ENCODE measurements at regions not wholly inside any gene's neighbourhood (a gene's known extent, or its start where the extent isn't known, plus 50 kb on each side); places are given as distances from the start of the nearest gene placed in this dataset.

- DNase-seq (ENCODE audit: low read depth in 1 of 2, low spot score in 1 of 2): no peak
Observed at GRCh38 chr2:8211384-8211783, 470.5 kb upstream of the ID2 start.

GRCh38 chr2:8212239-8212638, 469.6 kb upstream of the ID2 start:
- no peak for DNase-seq (ENCODE audit: low read depth in 1 of 2, low spot score in 1 of 2)

- no peak for DNase-seq (ENCODE audit: low read depth in 1 of 2, low spot score in 1 of 2)
Observed at GRCh38 chr2:8214036-8214615, 467.7 kb upstream of the ID2 start.

GRCh38 chr2:8215159-8215863, 466.5 kb upstream of the ID2 start:
- no peak for DNase-seq (ENCODE audit: low read depth in 1 of 2, low spot score in 1 of 2)

GRCh38 chr2:8215982-8216381, 465.9 kb upstream of the ID2 start:
- DNase-seq (ENCODE audit: low read depth in 1 of 2, low spot score in 1 of 2): no peak

GRCh38 chr2:8216397-8216796, 465.5 kb upstream of the ID2 start:
- no peak for DNase-seq (ENCODE audit: low read depth in 1 of 2, low spot score in 1 of 2)

- no peak for DNase-seq (ENCODE audit: low read depth in 1 of 2, low spot score in 1 of 2)
Observed at GRCh38 chr2:8217468-8218030, 464.3 kb upstream of the ID2 start.

GRCh38 chr2:8219096-8219495, 462.8 kb upstream of the ID2 start:
- no peak for DNase-seq (ENCODE audit: low read depth in 1 of 2, low spot score in 1 of 2)

GRCh38 chr2:8219631-8220355, 462.1 kb upstream of the ID2 start:
- DNase-seq (ENCODE audit: low read depth in 1 of 2, low spot score in 1 of 2): no peak

GRCh38 chr2:8222979-8223694, 458.7 kb upstream of the ID2 start:
- no peak for DNase-seq (ENCODE audit: low read depth in 1 of 2, low spot score in 1 of 2)

- DNase-seq (ENCODE audit: low read depth in 1 of 2, low spot score in 1 of 2): no peak
Observed at GRCh38 chr2:8223695-8224346, 458.0 kb upstream of the ID2 start.

GRCh38 chr2:8224347-8225190, 457.3 kb upstream of the ID2 start:
- no peak for DNase-seq (ENCODE audit: low read depth in 1 of 2, low spot score in 1 of 2)

- no peak for DNase-seq (ENCODE audit: low read depth in 1 of 2, low spot score in 1 of 2)
Observed at GRCh38 chr2:8225266-8225665, 456.6 kb upstream of the ID2 start.

- DNase-seq (ENCODE audit: low read depth in 1 of 2, low spot score in 1 of 2): no peak
Observed at GRCh38 chr2:8225798-8226197, 456.1 kb upstream of the ID2 start.

GRCh38 chr2:8229546-8229986, 452.3 kb upstream of the ID2 start:
- peak in 1 of 2 donors; percentile 22 for DNase-seq (ENCODE audit: low read depth in 1 of 2, low spot score in 1 of 2)

GRCh38 chr2:8230466-8230865, 451.4 kb upstream of the ID2 start:
- no peak for DNase-seq (ENCODE audit: low read depth in 1 of 2, low spot score in 1 of 2)

GRCh38 chr2:8231902-8232301, 450.0 kb upstream of the ID2 start:
- no peak for DNase-seq (ENCODE audit: low read depth in 1 of 2, low spot score in 1 of 2)

GRCh38 chr2:8232871-8233270, 449.0 kb upstream of the ID2 start:
- DNase-seq (ENCODE audit: low read depth in 1 of 2, low spot score in 1 of 2): no peak

- no peak for DNase-seq (ENCODE audit: low read depth in 1 of 2, low spot score in 1 of 2)
Observed at GRCh38 chr2:8234253-8234652, 447.6 kb upstream of the ID2 start.

- DNase-seq (ENCODE audit: low read depth in 1 of 2, low spot score in 1 of 2): no peak
Observed at GRCh38 chr2:8234757-8235374, 447.0 kb upstream of the ID2 start.
